MM.1S (cell line): ENCODE measurements at regions not wholly inside any gene's neighbourhood (a gene's known extent, or its start where the extent isn't known, plus 50 kb on each side); places are given as distances from the start of the nearest gene placed in this dataset.

Experiments
- DNase-seq: peaks from one replicate; pipeline ENCODE4 v3.0.0-alpha.2; 2015
- H2AFZ ChIP-seq: fragments of 300-600 bp; sonication (generic); 2 replicates; pipeline ENCODE4 v1.6.0; 2016; ENCODE audit warnings: antibody characterized with exemption, low read length
- H3F3A ChIP-seq: fragments of 300-600 bp; sonication (generic); 2 replicates; pipeline ENCODE4 v1.6.1; 2016; ENCODE audit warnings: mild to moderate bottlenecking, antibody characterized with exemption, low read length, moderate library complexity, mixed read lengths; ENCODE audit not compliant: insufficient read depth
- H3K27ac ChIP-seq: fragments of 300-600 bp; sonication (generic); 2 replicates; pipeline ENCODE4 v1.5.1; 2016; ENCODE audit warnings: mild to moderate bottlenecking, low read length
- H3K27me3 ChIP-seq: fragments of 300-600 bp; sonication (generic); replicated peaks from 2 replicates; pipeline ENCODE4 v1.6.0; 2016; ENCODE audit warnings: low read length; ENCODE audit not compliant: insufficient read depth
- H3K36me3 ChIP-seq: fragments of 300-600 bp; sonication (generic); replicated peaks from 2 replicates; pipeline ENCODE4 v1.6.1; 2016; ENCODE audit warnings: mild to moderate bottlenecking, low read length, mixed read lengths; ENCODE audit not compliant: insufficient read depth
- H3K4me1 ChIP-seq: fragments of 300-600 bp; sonication (generic); 2 replicates; pipeline ENCODE4 v1.6.1; 2016; ENCODE audit warnings: low read length, mixed read lengths
- H3K4me2 ChIP-seq: fragments of 300-600 bp; sonication (generic); 2 replicates; pipeline ENCODE4 v1.6.0; 2016; ENCODE audit warnings: low read depth, low read length
- H3K4me3 ChIP-seq: fragments of 300-600 bp; sonication (generic); 2 replicates; pipeline ENCODE4 v1.5.1; 2016; ENCODE audit warnings: low read length, mixed read lengths
- H3K79me2 ChIP-seq: fragments of 300-600 bp; sonication (generic); 2 replicates; pipeline ENCODE4 v1.6.1; 2016; ENCODE audit warnings: mixed run types, low read length, mixed read lengths
- H3K9ac ChIP-seq: fragments of 300-600 bp; sonication (generic); 2 replicates; pipeline ENCODE4 v1.6.1; 2016; ENCODE audit warnings: low read length, mixed read lengths
- H3K9me2 ChIP-seq: fragments of 300-600 bp; sonication (generic); replicated peaks from 2 replicates; pipeline ENCODE4 v1.6.1; 2016; ENCODE audit warnings: mild to moderate bottlenecking, low read length, mixed read lengths; ENCODE audit not compliant: insufficient read depth
- H3K9me3 ChIP-seq: fragments of 300-600 bp; sonication (generic); replicated peaks from 2 replicates; pipeline ENCODE4 v1.6.1; 2016; ENCODE audit warnings: mild to moderate bottlenecking, low read length, mixed read lengths; ENCODE audit not compliant: insufficient read depth
- H4K20me1 ChIP-seq: fragments of 300-600 bp; sonication (generic); 2 replicates; pipeline ENCODE4 v1.6.1; 2016; ENCODE audit warnings: mild to moderate bottlenecking, low read length, moderate library complexity, mixed read lengths; ENCODE audit not compliant: insufficient read depth
- EZH2 ChIP-seq: fragments of 300-600 bp; sonication (generic); optimal IDR thresholded peaks from 2 replicates; pipeline ENCODE3; 2017; ENCODE audit warnings: low read depth, mild to moderate bottlenecking, antibody characterized with exemption, low read length, mixed read lengths
- EZH2phosphoT487 ChIP-seq: fragments of 300-600 bp; sonication (generic); IDR thresholded peaks from 2 replicates; pipeline ENCODE4 v1.6.1; 2018; ENCODE audit warnings: antibody characterized with exemption, low read length
- TF ChIP-seq, protein P1 (sequence below): fragments of 300-600 bp; sonication (generic); IDR thresholded peaks from 2 replicates; pipeline ENCODE4 v1.5.1; 2016; ENCODE audit warnings: antibody characterized with exemption, low read length, mixed read lengths

- H4K20me1 ChIP-seq: no peaks in the 10 kb centered on the region
- no peaks in the 10 kb centered on the region for H3K9me2 ChIP-seq
- DNase-seq: no peak
- no peaks in the 10 kb centered on the region for H3K9me3 ChIP-seq
- no peak overlapping the region for H3K9ac ChIP-seq
- H3K27ac ChIP-seq: no peak overlapping the region
- H3F3A ChIP-seq: no peaks in the 10 kb centered on the region
- H3K36me3 ChIP-seq: no peaks in the 10 kb centered on the region
- H2AFZ ChIP-seq: no peak overlapping the region
- TF ChIP-seq EZH2: no peak
- no peak overlapping the region for H3K4me2 ChIP-seq
- H3K4me1 ChIP-seq: no peaks in the 10 kb centered on the region
- H3K27me3 ChIP-seq: no peaks in the 10 kb centered on the region
- no peak overlapping the region for H3K4me3 ChIP-seq
- H3K79me2 ChIP-seq: no peaks in the 10 kb centered on the region
Measured at GRCh38 chr14:71734885-71735284, 197.3 kb upstream of the RGS6 start.

DNA sequence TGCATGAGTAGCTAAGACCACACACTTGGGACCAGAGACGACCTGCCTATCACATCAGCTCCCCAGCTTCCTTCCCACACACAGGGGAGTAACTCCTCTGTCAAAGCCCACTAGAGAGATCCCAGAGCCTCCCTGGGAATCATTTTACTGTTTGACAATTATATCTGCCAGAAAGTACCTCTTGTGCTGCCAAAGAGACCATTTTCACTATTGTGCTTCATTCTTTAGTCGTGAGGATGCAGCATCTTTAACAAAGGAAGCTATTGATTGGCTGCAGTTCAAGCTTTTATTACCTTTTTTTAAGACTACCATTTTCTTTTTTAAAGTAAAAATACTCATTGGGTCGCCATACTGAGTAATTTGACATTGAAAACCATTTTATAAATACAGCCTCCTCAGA lies 194.5 kb upstream of the RGS6 start:
- no peaks in the 10 kb centered on the region for H3K27me3 ChIP-seq
- no peak overlapping the region for H3K4me2 ChIP-seq
- H3K9ac ChIP-seq: no peak overlapping the region
- no peaks in the 10 kb centered on the region for H3F3A ChIP-seq
- no peaks in the 10 kb centered on the region for H3K79me2 ChIP-seq
- no peak for DNase-seq
- H3K9me2 ChIP-seq: no peaks in the 10 kb centered on the region
- TF ChIP-seq, protein P1, sequence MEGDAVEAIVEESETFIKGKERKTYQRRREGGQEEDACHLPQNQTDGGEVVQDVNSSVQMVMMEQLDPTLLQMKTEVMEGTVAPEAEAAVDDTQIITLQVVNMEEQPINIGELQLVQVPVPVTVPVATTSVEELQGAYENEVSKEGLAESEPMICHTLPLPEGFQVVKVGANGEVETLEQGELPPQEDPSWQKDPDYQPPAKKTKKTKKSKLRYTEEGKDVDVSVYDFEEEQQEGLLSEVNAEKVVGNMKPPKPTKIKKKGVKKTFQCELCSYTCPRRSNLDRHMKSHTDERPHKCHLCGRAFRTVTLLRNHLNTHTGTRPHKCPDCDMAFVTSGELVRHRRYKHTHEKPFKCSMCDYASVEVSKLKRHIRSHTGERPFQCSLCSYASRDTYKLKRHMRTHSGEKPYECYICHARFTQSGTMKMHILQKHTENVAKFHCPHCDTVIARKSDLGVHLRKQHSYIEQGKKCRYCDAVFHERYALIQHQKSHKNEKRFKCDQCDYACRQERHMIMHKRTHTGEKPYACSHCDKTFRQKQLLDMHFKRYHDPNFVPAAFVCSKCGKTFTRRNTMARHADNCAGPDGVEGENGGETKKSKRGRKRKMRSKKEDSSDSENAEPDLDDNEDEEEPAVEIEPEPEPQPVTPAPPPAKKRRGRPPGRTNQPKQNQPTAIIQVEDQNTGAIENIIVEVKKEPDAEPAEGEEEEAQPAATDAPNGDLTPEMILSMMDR: no peak
- TF ChIP-seq EZH2phosphoT487 (no peak), EZH2 (no peak)
- no peaks in the 10 kb centered on the region for H3K9me3 ChIP-seq
- H3K4me3 ChIP-seq: no peak overlapping the region
- H3K4me1 ChIP-seq: no peaks in the 10 kb centered on the region
- no peaks in the 10 kb centered on the region for H3K36me3 ChIP-seq
- no peaks in the 10 kb centered on the region for H4K20me1 ChIP-seq
- no peak overlapping the region for H2AFZ ChIP-seq
- H3K27ac ChIP-seq: no peak overlapping the region

- no peaks in the 10 kb centered on the region for H3K27me3 ChIP-seq
- H3K36me3 ChIP-seq: no peaks in the 10 kb centered on the region
- no peaks in the 10 kb centered on the region for H3K9me3 ChIP-seq
- H3K79me2 ChIP-seq: no peaks in the 10 kb centered on the region
- no peak overlapping the region for H3K4me3 ChIP-seq
- no peak overlapping the region for H3K9ac ChIP-seq
- H3K27ac ChIP-seq: no peak overlapping the region
- no peaks in the 10 kb centered on the region for H3K4me1 ChIP-seq
- H3K4me2 ChIP-seq: no peak overlapping the region
- TF ChIP-seq, protein P1: no peak
- TF ChIP-seq EZH2phosphoT487: no peak
- TF ChIP-seq EZH2: no peak
- H4K20me1 ChIP-seq: no peaks in the 10 kb centered on the region
- DNase-seq: no peak
- no peak overlapping the region for H2AFZ ChIP-seq
- no peaks in the 10 kb centered on the region for H3K9me2 ChIP-seq
- H3F3A ChIP-seq: no peaks in the 10 kb centered on the region
Measured at GRCh38 chr14:71739273-71739990, 192.8 kb upstream of the RGS6 start.

GRCh38 chr14:71741241-71741640 lies 191.0 kb upstream of the RGS6 start:
- Histone ChIP-seq H3K4me2 (no peak overlapping the region), H3K27ac (no peak overlapping the region), H4K20me1 (no peaks in the 10 kb centered on the region), H2AFZ (no peak overlapping the region), H3K4me3 (no peak overlapping the region), H3K4me1 (no peaks in the 10 kb centered on the region), H3K9me3 (no peaks in the 10 kb centered on the region), H3K9me2 (no peaks in the 10 kb centered on the region), H3K79me2 (no peaks in the 10 kb centered on the region), H3F3A (no peaks in the 10 kb centered on the region), H3K36me3 (no peaks in the 10 kb centered on the region), H3K9ac (no peak overlapping the region), H3K27me3 (no peaks in the 10 kb centered on the region)
- TF ChIP-seq, protein P1: no peak
- TF ChIP-seq EZH2phosphoT487 (no peak), EZH2 (no peak)
- DNase-seq: no peak
